ENCODE measurements at regions not wholly inside any gene's neighbourhood (a gene's known extent, or its start where the extent isn't known, plus 50 kb on each side); places are given as distances from the start of the nearest gene placed in this dataset.

GRCh38 chr18:10201659-10202058, 252.8 kb upstream of the APCDD1 start:
- H3K27ac ChIP-seq (replicated peaks) = no peak overlapping the region
- no peak for TF ChIP-seq REST (IDR thresholded peaks at IDR 0.05; ENCODE audit: insufficient replicate concordance, low read depth)
- peak; percentile 92 for TF ChIP-seq SPI1 (IDR thresholded peaks at IDR 0.05; ENCODE audit: borderline replicate concordance, low read depth)
- H3K27me3 ChIP-seq (ENCODE audit: insufficient read depth, poor library complexity, severe bottlenecking) = no peaks in the 10 kb centered on the region
- DNase-seq (ENCODE audit: low read depth in 1 of 2, low spot score in 1 of 2) = peak in 1 of 2 experiments; percentile 71
- H3K4me3 ChIP-seq (replicated peaks; ENCODE audit: insufficient read depth, low read length) = no peak overlapping the region

- no peak overlapping the region for H3K27ac ChIP-seq (replicated peaks)
- H3K27me3 ChIP-seq (ENCODE audit: insufficient read depth, poor library complexity, severe bottlenecking) = no peaks in the 10 kb centered on the region
- DNase-seq (ENCODE audit: low read depth in 1 of 2, low spot score in 1 of 2) = no peak
- TF ChIP-seq POLR2AphosphoS5 (IDR thresholded peaks at IDR 0.05; ENCODE audit: low read depth) = no peak
- no peak for TF ChIP-seq GABPA (IDR thresholded peaks at IDR 0.05; ENCODE audit: low read depth)
- no peak for TF ChIP-seq REST (IDR thresholded peaks at IDR 0.05; ENCODE audit: insufficient replicate concordance, low read depth)
- no peak for TF ChIP-seq SPI1 (IDR thresholded peaks at IDR 0.05; ENCODE audit: borderline replicate concordance, low read depth)
- TF ChIP-seq CTCF (IDR thresholded peaks at IDR 0.05; ENCODE audit: insufficient read depth, low read length) = no peak
- no peak overlapping the region for H3K4me3 ChIP-seq (replicated peaks; ENCODE audit: insufficient read depth, low read length)
Measured at GRCh38 chr18:10202845-10203321, 251.6 kb upstream of the APCDD1 start.

GRCh38 chr18:10205151-10205550, 249.3 kb upstream of the APCDD1 start:
- no peak for DNase-seq (ENCODE audit: low read depth in 1 of 2, low spot score in 1 of 2)
- no peak overlapping the region for H3K27ac ChIP-seq (replicated peaks)
- H3K27me3 ChIP-seq (ENCODE audit: insufficient read depth, poor library complexity, severe bottlenecking) = no peaks in the 10 kb centered on the region
- TF ChIP-seq POLR2AphosphoS5 (IDR thresholded peaks at IDR 0.05; ENCODE audit: low read depth) = no peak
- TF ChIP-seq REST (IDR thresholded peaks at IDR 0.05; ENCODE audit: insufficient replicate concordance, low read depth) = no peak
- TF ChIP-seq CTCF (IDR thresholded peaks at IDR 0.05; ENCODE audit: insufficient read depth, low read length) = no peak
- H3K4me3 ChIP-seq (replicated peaks; ENCODE audit: insufficient read depth, low read length) = no peak overlapping the region

Data from HL-60 (cell line).